GM20000 (cell line): ENCODE measurements at regions not wholly inside any gene's neighbourhood (a gene's known extent, or its start where the extent isn't known, plus 50 kb on each side); places are given as distances from the start of the nearest gene placed in this dataset.
"Not testable (repeated sequence)": the region's sequence is repeated elsewhere in the genome, so short reads cannot be mapped to it uniquely, and the experiment has no call there.

ENCODE experiments used
- DNase-seq: peaks from one replicate; pipeline ENCODE4 v3.0.0; 2012; ENCODE audit warnings: low spot score
- TF ChIP-seq, protein P1 (sequence below): IDR thresholded peaks from 2 replicates; pipeline ENCODE4 v1.5.1; 2012; ENCODE audit warnings: mild to moderate bottlenecking, control low read depth; ENCODE audit errors: extremely low read depth, missing control alignments

DNA sequence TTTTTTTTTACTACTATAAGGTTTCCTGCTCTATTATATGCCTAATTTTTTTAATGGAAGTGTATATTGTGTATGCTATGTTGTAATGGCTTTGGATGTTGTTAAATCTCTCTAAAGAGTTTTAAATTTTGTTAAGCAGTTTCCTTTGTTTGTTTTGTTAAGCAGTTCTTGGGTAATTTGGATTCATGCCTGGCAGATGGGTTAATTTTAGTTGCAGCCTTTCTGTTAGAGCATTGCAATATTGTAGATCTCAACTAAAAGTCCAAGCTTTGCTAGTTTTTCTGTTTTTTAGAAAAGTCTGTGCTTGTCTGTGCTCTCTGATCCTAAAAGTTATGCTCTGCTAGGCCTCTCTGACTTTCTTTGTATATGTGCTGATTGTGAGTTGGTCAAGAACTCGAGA, 1229.0 kb upstream of the NRXN1 start:
- TF ChIP-seq, protein P1, sequence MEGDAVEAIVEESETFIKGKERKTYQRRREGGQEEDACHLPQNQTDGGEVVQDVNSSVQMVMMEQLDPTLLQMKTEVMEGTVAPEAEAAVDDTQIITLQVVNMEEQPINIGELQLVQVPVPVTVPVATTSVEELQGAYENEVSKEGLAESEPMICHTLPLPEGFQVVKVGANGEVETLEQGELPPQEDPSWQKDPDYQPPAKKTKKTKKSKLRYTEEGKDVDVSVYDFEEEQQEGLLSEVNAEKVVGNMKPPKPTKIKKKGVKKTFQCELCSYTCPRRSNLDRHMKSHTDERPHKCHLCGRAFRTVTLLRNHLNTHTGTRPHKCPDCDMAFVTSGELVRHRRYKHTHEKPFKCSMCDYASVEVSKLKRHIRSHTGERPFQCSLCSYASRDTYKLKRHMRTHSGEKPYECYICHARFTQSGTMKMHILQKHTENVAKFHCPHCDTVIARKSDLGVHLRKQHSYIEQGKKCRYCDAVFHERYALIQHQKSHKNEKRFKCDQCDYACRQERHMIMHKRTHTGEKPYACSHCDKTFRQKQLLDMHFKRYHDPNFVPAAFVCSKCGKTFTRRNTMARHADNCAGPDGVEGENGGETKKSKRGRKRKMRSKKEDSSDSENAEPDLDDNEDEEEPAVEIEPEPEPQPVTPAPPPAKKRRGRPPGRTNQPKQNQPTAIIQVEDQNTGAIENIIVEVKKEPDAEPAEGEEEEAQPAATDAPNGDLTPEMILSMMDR = no peak
- no peak for DNase-seq

DNA sequence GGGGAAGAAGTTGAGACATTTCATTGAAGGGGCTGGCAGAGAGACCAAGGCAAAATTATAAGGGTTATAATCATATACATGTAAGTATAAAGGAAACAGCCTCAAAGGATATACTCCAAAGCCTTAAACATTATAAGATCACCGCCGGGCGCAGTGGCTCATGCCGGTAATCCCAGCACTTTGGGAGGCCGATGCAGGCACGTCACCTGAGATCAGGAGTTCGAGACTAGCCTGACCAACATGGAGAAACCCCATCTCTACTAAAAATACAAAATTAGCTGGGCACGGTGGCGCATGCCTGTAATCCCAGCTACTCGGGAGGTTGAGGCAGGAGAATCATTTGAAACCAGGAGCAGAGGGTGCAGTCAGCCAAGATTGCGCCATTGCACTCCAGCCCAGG, 1227.0 kb upstream of the NRXN1 start:
- DNase-seq = not testable (repeated sequence)

DNA sequence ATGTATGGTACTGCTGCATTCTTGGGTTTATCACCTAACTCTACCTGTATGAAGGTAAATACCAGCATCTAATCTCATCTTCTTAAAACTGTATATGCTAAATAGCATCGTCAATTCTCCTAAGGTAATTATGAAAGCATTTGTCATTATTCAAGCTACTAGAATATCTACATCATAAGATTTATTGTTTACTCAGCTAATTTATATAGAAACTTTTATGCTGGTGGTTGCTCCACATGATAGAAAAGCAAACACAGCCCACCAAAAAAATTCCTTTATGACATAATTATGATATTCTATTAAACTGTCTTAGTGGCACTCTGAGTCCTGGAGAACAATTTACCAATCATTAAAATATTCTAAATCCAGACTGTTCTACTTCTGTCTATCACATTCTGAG, 1226.1 kb upstream of the NRXN1 start:
- no peak for DNase-seq
- TF ChIP-seq, protein P1 = no peak

DNA sequence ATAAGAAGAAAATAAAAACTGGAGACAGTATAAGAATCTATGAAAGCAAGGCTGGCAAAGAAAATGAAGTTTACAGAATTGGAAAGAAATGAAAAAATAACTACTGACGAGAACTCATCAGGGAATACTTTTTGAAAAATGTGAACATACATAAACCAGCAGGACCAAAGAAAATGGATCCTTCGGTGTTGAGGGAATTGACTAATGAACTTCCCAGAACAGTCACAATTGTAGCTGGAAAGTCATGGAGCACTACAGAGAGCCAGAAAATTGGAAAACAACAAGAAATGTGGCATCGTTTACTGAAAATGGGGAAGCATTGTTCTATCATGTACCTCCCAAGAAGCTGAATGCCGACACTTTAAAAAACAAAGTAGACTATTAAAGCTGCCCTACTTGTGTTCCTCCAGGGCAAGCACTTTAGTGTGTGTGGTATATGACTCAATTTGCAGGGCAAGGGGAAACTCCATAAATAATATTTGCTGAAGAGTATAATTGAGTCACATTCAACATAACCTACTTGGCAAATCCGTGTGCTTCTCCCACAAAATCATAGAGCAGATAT, 1221.6 kb upstream of the NRXN1 start:
- TF ChIP-seq, protein P1 = no peak
- no peak for DNase-seq

DNA sequence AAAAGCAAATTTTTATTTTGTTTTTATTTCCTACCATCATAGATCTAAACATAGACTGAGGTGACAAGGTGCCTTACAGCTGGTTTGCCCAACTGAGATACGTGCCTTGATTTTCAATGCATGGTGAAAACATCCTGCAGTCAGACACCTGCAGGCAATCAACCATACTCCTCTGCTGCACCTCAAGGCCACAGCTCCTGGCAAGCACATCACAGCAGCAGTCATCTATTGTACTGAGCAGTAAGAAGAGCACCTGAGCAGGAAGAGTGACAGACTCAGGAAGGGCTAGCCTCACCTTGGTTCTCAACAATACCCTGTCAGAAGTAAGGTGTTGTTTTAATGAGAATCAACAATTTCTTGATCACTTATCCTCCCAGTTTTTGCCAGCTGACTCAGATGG, 1206.8 kb upstream of the NRXN1 start:
- TF ChIP-seq, protein P1 = no peak
- no peak for DNase-seq

DNA sequence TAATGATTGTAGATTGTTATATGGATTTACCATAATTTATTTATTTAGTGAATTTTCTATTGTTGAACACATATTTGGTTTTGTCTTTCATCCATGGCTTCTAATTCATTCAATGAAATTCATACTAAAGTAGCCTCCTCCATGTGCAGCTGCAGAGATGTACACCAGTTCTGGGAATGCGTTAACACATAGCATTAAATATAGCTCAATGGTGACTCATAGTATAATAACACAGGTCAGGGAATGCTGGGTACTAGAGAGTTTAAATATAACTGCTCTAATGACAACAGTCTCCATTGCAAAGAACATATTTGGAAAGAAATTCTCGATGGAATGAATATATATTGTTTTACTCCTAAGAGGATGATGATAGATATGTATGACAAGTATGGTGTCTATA, 1190.2 kb upstream of the NRXN1 start:
- no peak for DNase-seq
- TF ChIP-seq, protein P1 = no peak

DNA sequence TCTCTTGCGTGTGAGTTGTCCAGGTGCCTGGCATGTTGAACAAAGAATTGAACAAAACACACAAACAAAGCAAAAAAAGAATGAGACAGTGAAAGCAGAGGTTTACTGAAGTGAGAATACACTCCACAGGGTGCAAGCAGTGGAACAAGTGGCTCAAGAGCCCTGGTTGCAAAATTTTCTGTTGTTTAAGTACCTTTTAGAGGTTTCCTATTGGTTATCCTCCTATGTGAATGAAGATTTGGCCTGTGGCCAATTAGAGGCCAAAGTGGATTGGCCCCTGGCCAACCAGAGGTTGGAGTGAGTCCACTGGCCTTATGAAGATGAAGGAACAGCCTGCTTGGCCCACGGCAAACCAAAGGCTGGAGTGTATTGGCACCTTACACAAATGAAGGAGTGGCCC, 1188.5 kb upstream of the NRXN1 start:
- no peak for DNase-seq
- TF ChIP-seq, protein P1 = no peak

DNA sequence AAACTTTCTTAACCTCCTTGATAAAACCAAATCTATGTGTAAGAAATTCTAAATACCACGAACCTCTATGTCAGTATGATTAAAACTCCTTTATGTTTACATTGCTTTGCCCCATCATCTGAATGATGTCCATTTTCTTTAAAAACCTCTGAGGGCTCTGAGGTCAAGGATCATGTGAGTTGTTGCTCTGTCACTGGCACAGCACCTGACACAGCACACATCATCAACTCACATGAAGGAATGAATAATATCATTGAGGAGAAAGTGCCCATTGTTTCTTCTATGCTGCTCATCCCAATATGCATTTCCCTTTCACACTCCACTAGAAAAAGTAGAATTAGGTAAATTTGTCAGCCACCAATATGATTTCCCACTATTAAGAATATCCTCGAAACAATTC, 1178.7 kb upstream of the NRXN1 start:
- TF ChIP-seq, protein P1 = no peak
- DNase-seq = no peak
